HG03342 (cell line): ENCODE measurements at regions not wholly inside any gene's neighbourhood (a gene's known extent, or its start where the extent isn't known, plus 50 kb on each side); places are given as distances from the start of the nearest gene placed in this dataset.

Experiments
- ATAC-seq: cut with Tn5 transposase; IDR thresholded peaks from one replicate; pipeline ENCODE4 v1.9.1; 2021; ENCODE audit warnings: mild to moderate bottlenecking, moderate library complexity; ENCODE audit not compliant: unreplicated experiment

- no peak for ATAC-seq
Measured at GRCh38 chr20:20834008-20834407, 121.6 kb upstream of the RALGAPA2 start.

- ATAC-seq, result no peak
Measured at GRCh38 chr20:20832715-20833114, 120.3 kb upstream of the RALGAPA2 start.

DNA sequence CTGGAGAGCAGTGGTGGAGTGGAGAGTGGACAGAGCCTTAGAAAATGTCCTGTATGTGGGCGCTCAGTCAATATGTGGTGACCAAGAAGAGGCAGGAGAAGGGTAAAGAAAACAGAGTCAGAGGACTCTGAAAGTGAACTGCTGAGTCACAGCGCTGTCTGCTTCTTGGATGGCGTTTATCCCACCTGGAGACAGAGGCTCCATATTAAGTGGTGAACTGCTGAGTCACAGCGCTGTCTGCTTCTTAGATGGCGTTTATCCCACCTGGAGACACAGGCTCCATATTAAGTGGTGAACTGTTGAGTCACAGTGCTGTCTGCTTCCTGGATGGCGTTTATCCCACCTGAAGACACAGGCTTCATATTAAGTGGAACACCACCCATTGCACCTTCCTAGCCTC lies 119.3 kb upstream of the RALGAPA2 start:
- ATAC-seq, result no peak

DNA sequence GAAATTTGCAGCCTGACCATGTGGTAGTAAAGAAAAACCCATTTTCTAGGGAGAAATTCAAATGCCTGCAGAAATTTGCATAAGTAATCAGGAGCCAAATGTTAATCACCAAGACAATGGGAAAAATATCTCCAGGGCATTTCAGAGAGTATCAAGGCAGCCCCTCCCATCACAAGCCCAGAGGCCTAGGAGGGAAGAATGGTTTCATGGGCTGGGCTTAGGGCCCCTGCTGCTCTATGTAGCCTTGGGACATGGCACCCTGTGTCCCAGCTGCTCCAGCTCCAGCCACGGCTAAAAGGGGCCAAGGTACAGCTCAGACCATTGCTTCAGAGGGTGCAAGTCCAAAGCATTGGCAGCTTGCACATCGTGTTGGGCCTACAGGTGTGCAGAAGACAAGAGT lies 117.2 kb upstream of the RALGAPA2 start:
- no peak for ATAC-seq

GRCh38 chr20:20827992-20828597 lies 115.7 kb upstream of the RALGAPA2 start:
- ATAC-seq, result no peak

- no peak for ATAC-seq
Measured at GRCh38 chr20:20824924-20825584, 112.6 kb upstream of the RALGAPA2 start.

- ATAC-seq, result no peak
Measured at GRCh38 chr20:20823476-20823881, 111.0 kb upstream of the RALGAPA2 start.

- ATAC-seq, result no peak
Measured at GRCh38 chr20:20821484-20822260, 109.2 kb upstream of the RALGAPA2 start.

DNA sequence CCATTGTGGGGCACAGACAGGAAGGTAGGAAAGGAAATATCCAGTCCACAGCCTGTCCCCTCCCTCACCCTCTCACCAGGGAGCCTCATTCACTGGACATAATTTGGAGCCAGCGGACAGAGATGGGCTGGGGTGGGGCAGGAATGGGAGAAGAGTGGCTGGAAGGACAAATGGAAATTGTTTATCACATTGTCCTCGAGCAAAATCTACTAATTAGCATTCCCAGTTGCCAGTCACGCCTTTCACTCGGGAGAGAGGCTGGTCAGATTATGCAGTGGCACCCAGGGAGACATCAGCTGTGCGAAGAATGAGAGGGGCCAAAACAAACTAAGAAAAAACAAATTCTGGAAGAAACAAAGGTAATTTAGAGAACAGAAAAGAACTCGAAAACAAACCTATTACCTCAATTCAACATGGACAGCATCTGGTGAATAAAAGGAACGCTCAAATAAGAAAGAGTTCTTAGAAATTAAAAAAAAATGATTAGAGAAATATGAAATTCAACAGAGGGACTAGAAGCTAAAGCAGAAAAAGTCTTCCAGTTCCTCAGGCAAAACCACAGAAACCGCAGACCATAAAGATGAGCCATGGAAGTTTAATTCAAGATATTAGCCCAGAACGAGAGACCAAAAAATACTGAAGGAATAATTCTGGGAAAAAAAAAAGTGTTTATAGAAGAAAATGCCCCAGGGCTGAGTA lies 108.5 kb upstream of the RALGAPA2 start:
- no peak for ATAC-seq

- no peak for ATAC-seq
Measured at GRCh38 chr20:20820104-20820503, 107.7 kb upstream of the RALGAPA2 start.

DNA sequence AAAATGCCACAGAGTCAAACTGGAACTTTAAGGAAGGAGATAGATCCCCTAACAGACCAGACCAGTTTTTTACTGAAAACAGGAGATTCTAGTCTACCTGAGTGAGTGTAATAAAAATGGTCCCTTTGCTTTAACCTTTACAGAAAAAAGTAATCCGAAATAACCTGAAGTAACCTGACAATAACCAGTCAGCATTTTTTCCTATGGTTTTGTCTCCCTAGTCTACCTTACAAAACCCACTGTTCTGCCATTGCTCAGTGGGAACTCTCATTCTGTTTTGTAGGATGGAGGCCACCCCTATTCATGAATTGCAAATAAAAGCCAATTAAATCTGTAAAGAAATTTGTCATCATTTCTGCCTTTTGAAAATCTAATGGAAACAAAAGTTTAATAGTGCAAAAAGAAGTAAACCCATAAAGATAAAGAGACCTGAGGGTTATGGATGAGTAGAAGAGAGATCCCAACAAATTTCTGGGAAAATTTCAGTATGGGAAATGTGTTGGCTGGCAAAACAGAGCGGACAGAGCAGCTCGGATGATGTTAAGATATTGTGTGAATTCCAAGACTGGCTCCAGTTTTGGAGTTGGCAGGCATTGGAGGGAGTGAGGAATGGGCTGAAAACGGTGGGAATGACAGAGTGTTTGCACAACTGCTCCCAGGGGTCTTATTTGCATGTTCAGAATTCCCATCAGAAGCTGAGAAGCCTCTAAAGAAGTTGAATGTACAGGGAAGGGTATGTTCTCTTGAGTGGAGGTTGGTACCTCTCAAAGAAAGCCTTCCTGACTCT lies 104.7 kb upstream of the RALGAPA2 start:
- ATAC-seq, result no peak

- no peak for ATAC-seq
Measured at GRCh38 chr20:20815711-20816455, 103.4 kb upstream of the RALGAPA2 start.

GRCh38 chr20:20814685-20815084 lies 102.2 kb upstream of the RALGAPA2 start:
- ATAC-seq, result no peak

GRCh38 chr20:20812136-20812535 lies 99.7 kb upstream of the RALGAPA2 start:
- ATAC-seq, result no peak

DNA sequence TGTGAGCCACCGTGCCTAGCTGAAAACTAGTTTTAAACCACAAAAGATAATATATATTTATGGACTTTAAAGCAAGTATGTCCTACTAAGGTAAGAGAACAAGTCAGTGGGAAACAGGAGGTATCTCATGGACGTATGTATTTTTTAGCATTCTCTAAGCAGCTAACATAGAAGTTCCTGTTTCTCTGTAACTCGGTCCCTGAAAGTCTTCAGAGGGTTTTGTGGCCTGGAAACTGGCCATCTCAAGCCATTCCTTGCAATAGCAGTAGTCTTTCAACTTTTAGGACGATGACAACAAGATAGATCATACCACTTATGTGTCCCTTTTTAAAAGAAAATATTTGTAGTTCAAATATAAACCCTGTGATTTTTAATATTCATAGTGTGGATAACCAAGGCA lies 95.6 kb upstream of the RALGAPA2 start:
- no peak for ATAC-seq

DNA sequence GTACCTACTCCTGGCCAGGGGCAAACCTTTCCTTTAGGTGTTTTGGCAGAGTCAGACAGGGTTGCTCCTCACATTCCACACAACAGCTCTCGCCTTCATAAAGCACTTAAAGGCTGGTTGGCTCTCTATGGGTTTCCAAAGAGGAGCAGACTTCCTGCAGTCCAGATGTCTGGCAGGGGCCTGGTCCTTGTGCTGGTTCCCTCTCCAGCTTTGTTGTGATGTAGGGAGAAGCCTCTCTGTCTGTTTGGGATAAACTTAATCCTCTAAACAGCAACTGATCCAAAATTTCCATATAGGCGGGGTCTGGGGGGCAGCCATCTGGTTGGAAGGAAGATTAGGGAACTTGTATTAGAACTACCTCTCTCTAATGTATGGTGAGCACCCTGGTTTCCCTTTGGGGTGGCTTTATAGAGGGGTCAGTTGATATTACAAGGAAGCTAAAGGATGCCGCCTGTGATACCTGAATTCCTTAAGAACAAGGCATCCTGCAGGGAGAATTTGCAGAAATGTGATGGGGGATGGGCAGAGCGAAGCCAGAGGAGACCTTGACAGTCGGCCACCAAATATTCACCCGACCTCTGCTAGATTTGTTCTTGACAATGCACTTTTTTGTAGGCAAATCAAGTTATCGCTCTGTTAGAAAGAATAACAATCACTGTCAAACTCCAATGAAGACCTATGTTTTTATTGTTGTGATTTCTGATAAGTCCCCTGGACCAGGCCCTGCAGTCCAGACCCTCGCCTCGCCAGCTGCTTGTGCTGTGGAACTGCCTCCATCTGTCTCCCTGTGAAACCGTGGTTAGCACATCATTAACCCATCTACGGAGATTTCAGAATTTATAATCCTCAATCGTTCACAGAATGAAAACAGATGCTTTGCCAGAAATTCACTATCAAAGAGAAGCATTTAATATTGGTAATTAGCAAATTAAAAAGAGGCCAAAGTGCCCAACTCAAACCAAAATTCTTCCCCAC lies 94.0 kb upstream of the RALGAPA2 start:
- ATAC-seq, result no peak

- no peak for ATAC-seq
Measured at GRCh38 chr20:20803011-20803410, 90.6 kb upstream of the RALGAPA2 start.

DNA sequence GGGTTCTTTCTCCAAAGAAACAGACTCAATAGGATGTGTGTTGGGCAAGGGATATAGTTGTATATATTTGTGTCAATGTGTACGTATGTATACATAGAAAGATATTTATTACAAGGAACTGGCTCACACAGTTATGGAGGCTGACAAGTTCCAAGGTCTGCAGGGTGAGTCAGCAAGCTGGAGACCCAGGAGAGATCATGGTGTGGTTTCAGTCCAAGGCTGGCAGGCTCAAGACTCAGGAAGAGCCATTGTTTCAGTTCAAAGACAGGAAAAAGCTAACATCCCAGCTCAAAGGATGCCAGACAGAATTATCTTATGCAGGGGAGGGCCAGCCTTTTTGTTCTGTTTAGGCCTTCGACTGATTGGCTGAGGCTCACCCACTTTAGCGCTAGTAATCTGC lies 89.9 kb upstream of the RALGAPA2 start:
- no peak for ATAC-seq
